HFFc6 (cell line): ENCODE measurements at regions not wholly inside any gene's neighbourhood (a gene's known extent, or its start where the extent isn't known, plus 50 kb on each side); places are given as distances from the start of the nearest gene placed in this dataset.

Experiments used
- DNase-seq: peaks from one replicate; pipeline ENCODE4 v3.0.0-alpha.2; 2018
- H3K27ac Mint-ChIP-seq: 2 replicates; pipeline ENCODE4 v1.8.0; 2020; ENCODE audit warnings: mild to moderate bottlenecking, mixed read lengths
- H3K27me3 Mint-ChIP-seq: 2 replicates; pipeline ENCODE4 v1.8.0; 2021; ENCODE audit warnings: mild to moderate bottlenecking, moderate library complexity, mixed read lengths; ENCODE audit not compliant: insufficient read depth
- H3K36me3 Mint-ChIP-seq: 2 replicates; pipeline ENCODE4 v1.8.0; 2021; ENCODE audit warnings: low read depth, mixed read lengths
- H3K4me1 Mint-ChIP-seq: 2 replicates; pipeline ENCODE4 v1.8.0; 2020; ENCODE audit warnings: low read depth, mixed read lengths
- H3K4me3 Mint-ChIP-seq: 2 replicates; pipeline ENCODE4 v1.8.0; 2020; ENCODE audit warnings: mild to moderate bottlenecking, moderate library complexity, mixed read lengths
- H3K9me3 Mint-ChIP-seq: 2 replicates; pipeline ENCODE4 v1.8.0; 2020; ENCODE audit warnings: mild to moderate bottlenecking, mixed read lengths
- TF ChIP-seq, protein P1 (sequence below): fragments of 200-600 bp; sonication (generic); IDR thresholded peaks from 2 replicates; pipeline ENCODE4 v1.5.0; 2021; ENCODE audit warnings: antibody characterized with exemption, mild to moderate bottlenecking

DNA sequence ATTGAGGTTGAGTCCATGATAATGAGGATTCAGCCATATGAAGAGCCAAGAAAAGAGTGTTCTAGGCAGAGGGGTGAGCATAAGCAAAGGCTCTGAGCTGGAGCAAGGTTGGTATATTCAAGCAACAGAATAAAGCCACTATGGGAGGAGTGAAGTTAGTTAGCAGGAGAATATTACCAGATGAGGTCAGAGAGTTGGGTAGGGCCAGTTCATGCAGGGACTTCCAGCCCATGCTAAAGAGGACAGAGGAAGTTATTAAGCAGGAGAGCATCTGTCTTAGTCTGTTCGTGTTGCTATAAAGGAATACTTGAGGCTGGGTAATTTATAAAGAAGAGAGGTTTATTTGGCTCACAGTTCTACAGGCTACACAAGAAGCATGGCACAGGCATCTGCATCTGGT, 57.1 kb upstream of the ATG10 start:
- Mint-ChIP-seq H3K4me1 (no peaks in the 10 kb centered on the region), H3K27me3 (peaks cover 2% of the 10 kb centered on the region; the same call in 1 of the 2 replicates), H3K9me3 (no peaks in the 10 kb centered on the region), H3K27ac (no peak overlapping the region), H3K36me3 (no peaks in the 10 kb centered on the region), H3K4me3 (no peak overlapping the region)
- DNase-seq: no peak
- TF ChIP-seq, protein P1, sequence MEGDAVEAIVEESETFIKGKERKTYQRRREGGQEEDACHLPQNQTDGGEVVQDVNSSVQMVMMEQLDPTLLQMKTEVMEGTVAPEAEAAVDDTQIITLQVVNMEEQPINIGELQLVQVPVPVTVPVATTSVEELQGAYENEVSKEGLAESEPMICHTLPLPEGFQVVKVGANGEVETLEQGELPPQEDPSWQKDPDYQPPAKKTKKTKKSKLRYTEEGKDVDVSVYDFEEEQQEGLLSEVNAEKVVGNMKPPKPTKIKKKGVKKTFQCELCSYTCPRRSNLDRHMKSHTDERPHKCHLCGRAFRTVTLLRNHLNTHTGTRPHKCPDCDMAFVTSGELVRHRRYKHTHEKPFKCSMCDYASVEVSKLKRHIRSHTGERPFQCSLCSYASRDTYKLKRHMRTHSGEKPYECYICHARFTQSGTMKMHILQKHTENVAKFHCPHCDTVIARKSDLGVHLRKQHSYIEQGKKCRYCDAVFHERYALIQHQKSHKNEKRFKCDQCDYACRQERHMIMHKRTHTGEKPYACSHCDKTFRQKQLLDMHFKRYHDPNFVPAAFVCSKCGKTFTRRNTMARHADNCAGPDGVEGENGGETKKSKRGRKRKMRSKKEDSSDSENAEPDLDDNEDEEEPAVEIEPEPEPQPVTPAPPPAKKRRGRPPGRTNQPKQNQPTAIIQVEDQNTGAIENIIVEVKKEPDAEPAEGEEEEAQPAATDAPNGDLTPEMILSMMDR: no peak

GRCh38 chr5:81912933-81913332, 58.9 kb upstream of the ATG10 start:
- TF ChIP-seq, protein P1: no peak
- Mint-ChIP-seq H3K4me3 (no peak overlapping the region), H3K36me3 (no peaks in the 10 kb centered on the region), H3K9me3 (no peaks in the 10 kb centered on the region), H3K27me3 (peaks cover 2% of the 10 kb centered on the region), H3K4me1 (no peaks in the 10 kb centered on the region), H3K27ac (no peak overlapping the region)
- no peak for DNase-seq

GRCh38 chr5:81909677-81910076, 62.1 kb upstream of the ATG10 start:
- Mint-ChIP-seq H3K4me3 (no peak overlapping the region), H3K27ac (no peak overlapping the region), H3K4me1 (no peaks in the 10 kb centered on the region), H3K36me3 (no peaks in the 10 kb centered on the region), H3K27me3 (peaks cover 6% of the 10 kb centered on the region), H3K9me3 (no peaks in the 10 kb centered on the region)
- no peak for DNase-seq
- TF ChIP-seq, protein P1: no peak

GRCh38 chr5:81908771-81909170, 63.1 kb upstream of the ATG10 start:
- no peak overlapping the region for H3K27ac Mint-ChIP-seq
- peaks cover 7% of the 10 kb centered on the region for H3K27me3 Mint-ChIP-seq
- no peak overlapping the region for H3K4me3 Mint-ChIP-seq
- no peak for DNase-seq
- TF ChIP-seq, protein P1: no peak
- H3K9me3 Mint-ChIP-seq: no peaks in the 10 kb centered on the region
- no peaks in the 10 kb centered on the region for H3K4me1 Mint-ChIP-seq
- H3K36me3 Mint-ChIP-seq: no peaks in the 10 kb centered on the region

GRCh38 chr5:81908044-81908443, 63.8 kb upstream of the ATG10 start:
- no peak for DNase-seq
- Mint-ChIP-seq H3K9me3 (no peaks in the 10 kb centered on the region), H3K36me3 (no peaks in the 10 kb centered on the region), H3K4me3 (no peak overlapping the region), H3K27ac (no peak overlapping the region), H3K27me3 (peaks cover 7% of the 10 kb centered on the region), H3K4me1 (no peaks in the 10 kb centered on the region)
- TF ChIP-seq, protein P1: no peak
